MCF 10A (cell line): ENCODE measurements at regions not wholly inside any gene's neighbourhood (a gene's known extent, or its start where the extent isn't known, plus 50 kb on each side); places are given as distances from the start of the nearest gene placed in this dataset.

Experiments used
- BruUV-seq: library from RNA; stranded (reverse); fragments of 400-500 nt; replicated peaks from 2 replicates; lab custom pipeline; 2021; lab: Mats Ljungman, UMichigan
- CTCF ChIA-PET: fragments of 300-600 bp; sonication (Branson Sonifier 250); formaldehyde crosslinking; extraction: SDS; loops from one replicate; lab custom pipeline; 2021; ENCODE audit warnings: antibody characterized with exemption, inconsistent platforms; lab: Yijun Ruan, JAX
- POLR2A ChIA-PET: fragments of 300-600, 350-650 bp; sonication (Branson Sonifier 250); formaldehyde crosslinking; extraction: SDS; loops from one replicate; lab custom pipeline; 2020; ENCODE audit warnings: antibody characterized with exemption, inconsistent platforms; lab: Yijun Ruan, JAX
- DNase-seq: peaks from one replicate; pipeline ENCODE4 v3.0.0-alpha.2; 2018; ENCODE audit not compliant: unreplicated experiment
- H3K27ac Mint-ChIP-seq: one replicate; pipeline ENCODE4 v1.8.0; 2022; ENCODE audit warnings: mild to moderate bottlenecking, low read depth, mixed read lengths; ENCODE audit not compliant: unreplicated experiment
- H3K27me3 Mint-ChIP-seq: one replicate; pipeline ENCODE4 v1.8.0; 2022; ENCODE audit warnings: mixed read lengths; ENCODE audit not compliant: insufficient read depth, unreplicated experiment
- H3K36me3 Mint-ChIP-seq: one replicate; pipeline ENCODE4 v1.8.0; 2022; ENCODE audit warnings: mild to moderate bottlenecking, moderate library complexity, mixed read lengths; ENCODE audit not compliant: insufficient read depth, unreplicated experiment
- H3K4me1 Mint-ChIP-seq: one replicate; pipeline ENCODE4 v1.8.0; 2022; ENCODE audit warnings: mixed read lengths; ENCODE audit not compliant: insufficient read depth, unreplicated experiment
- H3K4me3 Mint-ChIP-seq: one replicate; pipeline ENCODE4 v1.8.0; 2022; ENCODE audit warnings: mild to moderate bottlenecking, moderate library complexity, mixed read lengths; ENCODE audit not compliant: unreplicated experiment
- H3K9me3 Mint-ChIP-seq: one replicate; pipeline ENCODE4 v1.8.0; 2022; ENCODE audit warnings: mixed read lengths; ENCODE audit not compliant: unreplicated experiment
- CTCF ChIP-seq: fragments of 200-600 bp; IDR thresholded peaks from one replicate; pipeline ENCODE4 v1.8.0; 2022; ENCODE audit warnings: antibody characterized with exemption, mild to moderate bottlenecking; ENCODE audit not compliant: unreplicated experiment
- intact Hi-C: fragments of 100-400 bp; cut with micrococcal nuclease; formaldehyde crosslinking; loops from 2 replicates; pipeline ENCODE4 v1.14.1; 2022

- CTCF ChIA-PET, result interaction anchor here (0.6 kb wide), 1 partner anchor 196 kb away, joined by 4 read pairs; no protein-coding TSS in a partner anchor
- Mint-ChIP-seq H3K4me1 (peaks cover 7% of the 10 kb centered on the region), H3K9me3 (peaks cover 23% of the 10 kb centered on the region), H3K36me3 (no peaks in the 10 kb centered on the region), H3K4me3 (no peak overlapping the region), H3K27ac (no peak overlapping the region), H3K27me3 (no peaks in the 10 kb centered on the region)
- intact Hi-C loops, result loop anchor here (1.0 to 5.0 kb wide), 2 partner anchors 127 to 203 kb away; no protein-coding TSS in a partner anchor
- DNase-seq, result no peak
- BruUV-seq, result no TSS peak
- POLR2A ChIA-PET, result interaction anchor here (1.2 kb wide), 1 partner anchor 14 kb away, joined by 3 read pairs; no protein-coding TSS in a partner anchor
- TF ChIP-seq CTCF, result no peak
Observed at GRCh38 chr2:12804091-12804856, 87.5 kb downstream of the TRIB2 start.

- intact Hi-C loops, result no loop called here
- ChIA-PET CTCF (interaction anchor here (0.6 kb wide), 2 partner anchors 23 to 195 kb away, joined by 4 read pairs; no protein-coding TSS in a partner anchor), POLR2A (interaction anchor here (1.2 kb wide), 1 partner anchor 14 kb away, joined by 3 read pairs; no protein-coding TSS in a partner anchor)
- Mint-ChIP-seq H3K9me3 (peaks cover 19% of the 10 kb centered on the region), H3K36me3 (no peaks in the 10 kb centered on the region), H3K4me3 (no peak overlapping the region), H3K27me3 (no peaks in the 10 kb centered on the region), H3K27ac (no peak overlapping the region), H3K4me1 (peaks cover 7% of the 10 kb centered on the region)
- no TSS peak for BruUV-seq
- DNase-seq, result no peak
- TF ChIP-seq CTCF, result no peak
Observed at GRCh38 chr2:12805033-12805432, 88.3 kb downstream of the TRIB2 start.

GRCh38 chr2:12806549-12807242 lies 90.0 kb downstream of the TRIB2 start:
- POLR2A ChIA-PET, result interaction anchor here (0.6 to 0.9 kb wide), 2 partner anchors 10 to 20 kb away, joined by 3 to 5 read pairs; no protein-coding TSS in a partner anchor
- CTCF ChIA-PET, result interaction anchor here (1.2 kb wide), 1 partner anchor 124 kb away, joined by 6 read pairs; no protein-coding TSS in a partner anchor

More at GRCh38 chr2:12806549-12807242, 90.0 kb downstream of the TRIB2 start:
- no peaks in the 10 kb centered on the region for H3K36me3 Mint-ChIP-seq
- TF ChIP-seq CTCF, result no peak
- no peak overlapping the region for H3K4me3 Mint-ChIP-seq
- no peaks in the 10 kb centered on the region for H3K27me3 Mint-ChIP-seq
- BruUV-seq, result no TSS peak
- peaks cover 7% of the 10 kb centered on the region for H3K4me1 Mint-ChIP-seq
- no peak overlapping the region for H3K27ac Mint-ChIP-seq
- peaks cover 10% of the 10 kb centered on the region for H3K9me3 Mint-ChIP-seq
- no peak for DNase-seq
- intact Hi-C loops, result no loop called here
